Adrenal gland (tissue), 9 donors: ENCODE measurements at regions not wholly inside any gene's neighbourhood (a gene's known extent, or its start where the extent isn't known, plus 50 kb on each side); places are given as distances from the start of the nearest gene placed in this dataset.

Experiments used
- DNase-seq, 7 donors: peaks; one replicate each; pipeline ENCODE4 v3.0.0-alpha.2; 2019 to 2020
- H3K27ac ChIP-seq, 5 donors: fragments of 200-600 bp; sonication (generic) in 4 of 5; 1 replicate in 3 of 5; 2 replicates in 2 of 5; pipeline versions ENCODE4 v1.5.1 to v1.8.0; 2016 to 2020; ENCODE audit warnings: mild to moderate bottlenecking in 1 of 5
- H3K27me3 ChIP-seq: fragments of 200-600 bp; 2 replicates; pipeline ENCODE4 v1.8.0; 2021
- H3K36me3 ChIP-seq, 2 donors: fragments of 200-600 bp; replicated peaks in 1 of 2; 1 replicate in 1 of 2; 2 replicates in 1 of 2; pipeline versions ENCODE4 v1.5.1 to v1.8.0; 2018 to 2022
- H3K4me1 ChIP-seq, 2 donors: fragments of 200-600 bp; replicated peaks in 1 of 2; 1 replicate in 1 of 2; 2 replicates in 1 of 2; pipeline versions ENCODE4 v1.5.1 to v1.8.0; 2018 to 2021
- H3K4me3 ChIP-seq, 4 donors: fragments of 200-600 bp; sonication (generic) in 3 of 4; one replicate each; pipeline ENCODE4 v1.5.1; 2016 to 2018
- H3K9me3 ChIP-seq, 3 donors: fragments of 200-600 bp; sonication (generic) in 1 of 3; replicated peaks in 1 of 3; 1 replicate in 2 of 3; 2 replicates in 1 of 3; pipeline versions ENCODE4 v1.5.1 to v1.8.0; 2016 to 2021
- POLR2A ChIP-seq, 2 donors: fragments of 450-650 bp; IDR thresholded peaks; one replicate each; pipeline ENCODE4 v1.6.1; 2017; ENCODE audit warnings: antibody characterized with exemption in 2 of 2, mild to moderate bottlenecking in 2 of 2, moderate library complexity in 1 of 2
- WGBS, 4 donors: extraction: QIAGEN DNeasy Blood & Tissue Kit in 2 of 4; methylation state at CpG; one replicate each; pipeline versions ENCODE4 v1.1.5 to v1.1.7; 2013 to 2017; 5-methylcytosine and 5-hydroxymethylcytosine counted together
- intact Hi-C, 2 donors: fragments of 100-400 bp; cut with DNase I; formaldehyde crosslinking; loops; one replicate each; pipeline versions ENCODE4 v1.14.1 to v1.15.0; 2022 to 2023
- TF ChIP-seq, protein P1 (sequence below), 6 experiments: fragments of 450-650 bp in 4 of 6; fragments of 200-600 bp in 2 of 6; sonication (generic) in 1 of 6; IDR thresholded peaks; 1 replicate in 5 of 6; 2 replicates in 1 of 6; pipeline versions ENCODE4 v1.5.1 to v1.8.0; 2016 to 2021; ENCODE audit warnings: antibody characterized with exemption in 6 of 6, mild to moderate bottlenecking in 2 of 6, moderate library complexity in 1 of 6
- donor health status: healthy with polysubstance abuse.
- donor health status: Bipolar disorder and iron deficiency.
- donor health status: DM: yes; HTN: yes; CAD: no.
- donor health status: DM: no; HTN: no; CAD: no.
- donor health status: DM: no; HTN: no; CAD: no.

DNA sequence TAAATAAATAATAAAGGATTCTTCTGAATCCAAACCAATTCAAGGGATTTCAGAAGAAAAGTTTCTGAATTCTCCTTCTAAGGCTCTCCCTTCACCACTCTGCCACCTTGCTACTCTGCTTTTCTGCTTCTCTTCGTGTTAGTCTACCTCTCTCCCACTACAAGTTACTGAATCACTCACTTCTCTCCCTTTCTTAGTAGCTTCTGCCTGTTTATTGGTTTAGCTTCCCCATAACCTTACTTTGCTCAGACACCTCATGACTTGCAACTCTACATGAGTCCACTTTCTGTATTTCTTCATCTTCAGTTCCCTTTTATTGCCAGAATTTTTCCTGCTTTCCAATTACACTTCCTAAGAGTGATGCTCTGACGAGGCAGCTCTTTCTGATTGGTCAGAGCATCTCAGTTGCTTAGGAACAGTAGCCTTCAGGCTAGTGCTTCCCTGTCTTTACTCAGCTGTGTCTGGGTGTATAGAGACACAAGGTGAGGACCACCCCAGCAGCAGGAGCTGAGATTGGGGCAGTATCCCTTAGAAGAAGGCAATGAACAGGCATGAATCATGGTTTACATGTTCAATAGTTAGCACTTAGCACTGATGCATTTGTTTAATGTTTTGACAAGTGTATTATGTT, 144.6 kb downstream of the SLC30A10 start:
- Histone ChIP-seq H3K4me3 (no peak overlapping the region), H3K9me3 (no peaks in the 10 kb centered on the region), H3K36me3 (no peaks in the 10 kb centered on the region), H3K27me3 (no peaks in the 10 kb centered on the region), H3K4me1 (no peaks in the 10 kb centered on the region), H3K27ac (no peak overlapping the region)
- 46 to 82% (median 77%) methylated on average over 2 of the region's 2 CpGs for WGBS, 4 donors
- TF ChIP-seq, protein P1, sequence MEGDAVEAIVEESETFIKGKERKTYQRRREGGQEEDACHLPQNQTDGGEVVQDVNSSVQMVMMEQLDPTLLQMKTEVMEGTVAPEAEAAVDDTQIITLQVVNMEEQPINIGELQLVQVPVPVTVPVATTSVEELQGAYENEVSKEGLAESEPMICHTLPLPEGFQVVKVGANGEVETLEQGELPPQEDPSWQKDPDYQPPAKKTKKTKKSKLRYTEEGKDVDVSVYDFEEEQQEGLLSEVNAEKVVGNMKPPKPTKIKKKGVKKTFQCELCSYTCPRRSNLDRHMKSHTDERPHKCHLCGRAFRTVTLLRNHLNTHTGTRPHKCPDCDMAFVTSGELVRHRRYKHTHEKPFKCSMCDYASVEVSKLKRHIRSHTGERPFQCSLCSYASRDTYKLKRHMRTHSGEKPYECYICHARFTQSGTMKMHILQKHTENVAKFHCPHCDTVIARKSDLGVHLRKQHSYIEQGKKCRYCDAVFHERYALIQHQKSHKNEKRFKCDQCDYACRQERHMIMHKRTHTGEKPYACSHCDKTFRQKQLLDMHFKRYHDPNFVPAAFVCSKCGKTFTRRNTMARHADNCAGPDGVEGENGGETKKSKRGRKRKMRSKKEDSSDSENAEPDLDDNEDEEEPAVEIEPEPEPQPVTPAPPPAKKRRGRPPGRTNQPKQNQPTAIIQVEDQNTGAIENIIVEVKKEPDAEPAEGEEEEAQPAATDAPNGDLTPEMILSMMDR (IDR thresholded peaks at IDR 0.05) = no peak
- no peak for TF ChIP-seq POLR2A (IDR thresholded peaks at IDR 0.05)
- no peak for DNase-seq
- intact Hi-C loops = no loop called here

DNA sequence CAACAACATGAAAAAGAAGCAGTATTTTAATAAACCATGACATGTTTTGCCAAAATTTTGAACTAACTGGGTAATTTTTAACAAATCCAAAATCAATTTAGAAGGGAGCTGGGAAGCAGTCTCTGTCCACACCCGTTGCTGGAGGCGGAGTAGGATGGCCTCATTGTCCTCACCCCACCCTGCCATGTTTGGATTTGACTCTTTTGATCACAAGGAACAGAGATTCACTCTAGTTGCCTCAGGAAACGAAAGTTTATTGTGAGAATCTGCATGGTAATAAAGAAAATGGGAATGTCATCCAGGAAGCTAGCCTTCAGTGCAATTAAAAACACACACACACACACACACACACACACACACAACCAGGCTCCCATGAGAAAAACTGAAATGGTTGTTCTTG, 145.4 kb downstream of the SLC30A10 start:
- no peak for TF ChIP-seq POLR2A (IDR thresholded peaks at IDR 0.05)
- TF ChIP-seq, protein P1 (IDR thresholded peaks at IDR 0.05) = no peak
- Histone ChIP-seq H3K27ac (no peak overlapping the region), H3K27me3 (no peaks in the 10 kb centered on the region), H3K36me3 (no peaks in the 10 kb centered on the region), H3K4me1 (no peaks in the 10 kb centered on the region), H3K4me3 (no peak overlapping the region), H3K9me3 (no peaks in the 10 kb centered on the region)
- no peak for DNase-seq
- WGBS, 4 donors = 58 to 73% (median 63%) methylated on average over 3 of the region's 3 CpGs
- intact Hi-C loops = no loop called here

- Histone ChIP-seq H3K4me1 (no peaks in the 10 kb centered on the region), H3K4me3 (no peak overlapping the region), H3K9me3 (no peaks in the 10 kb centered on the region), H3K27ac (no peak overlapping the region), H3K36me3 (no peaks in the 10 kb centered on the region), H3K27me3 (no peaks in the 10 kb centered on the region)
- WGBS, 4 donors = 64 to 86% (median 77%) methylated on average over 3 to 4 of the region's 4 CpGs
- intact Hi-C loops = no loop called here
- no peak for DNase-seq
- TF ChIP-seq, protein P1 (IDR thresholded peaks at IDR 0.05) = no peak
- no peak for TF ChIP-seq POLR2A (IDR thresholded peaks at IDR 0.05)
Observed at GRCh38 chr1:219782311-219782710, 146.0 kb downstream of the SLC30A10 start.

- Histone ChIP-seq H3K4me3 (no peak overlapping the region), H3K9me3 (no peaks in the 10 kb centered on the region), H3K27me3 (no peaks in the 10 kb centered on the region), H3K4me1 (no peaks in the 10 kb centered on the region), H3K36me3 (no peaks in the 10 kb centered on the region), H3K27ac (no peak overlapping the region)
- DNase-seq = no peak
- no peak for TF ChIP-seq POLR2A (IDR thresholded peaks at IDR 0.05)
- TF ChIP-seq, protein P1 (IDR thresholded peaks at IDR 0.05) = no peak
- intact Hi-C loops = no loop called here
Observed at GRCh38 chr1:219781491-219781890, 146.9 kb downstream of the SLC30A10 start.
